ENCODE measurements at regions not wholly inside any gene's neighbourhood (a gene's known extent, or its start where the extent isn't known, plus 50 kb on each side); places are given as distances from the start of the nearest gene placed in this dataset.

- H3K4me2 ChIP-seq (ENCODE audit: insufficient read depth, low read length), result no peak overlapping the region
- no peaks in the 10 kb centered on the region for H3K79me2 ChIP-seq (ENCODE audit: insufficient read depth, low read length)
- DNase-seq, result no peak
- H3K36me3 ChIP-seq (ENCODE audit: insufficient read depth, low read length), result no peaks in the 10 kb centered on the region
- ATAC-seq (ENCODE audit: insufficient read depth, low read depth), result no peak
- no peaks in the 10 kb centered on the region for H3K9me3 ChIP-seq (ENCODE audit: insufficient read depth, low read length, severe bottlenecking)
- no peak overlapping the region for H3K9ac ChIP-seq (ENCODE audit: low read depth, low read length)
- TF ChIP-seq EZH2 (IDR thresholded peaks at IDR 0.05; ENCODE audit: borderline replicate concordance, low read depth, low read length, severe bottlenecking) (no peak), CTCF (IDR thresholded peaks at IDR 0.05; ENCODE audit: borderline replicate concordance, extremely low read depth, low read length, poor library complexity, severe bottlenecking) (no peak)
- no peak overlapping the region for H3K27ac ChIP-seq (ENCODE audit: low read length)
- H4K20me1 ChIP-seq (ENCODE audit: insufficient read depth, low read length), result no peaks in the 10 kb centered on the region
- no peaks in the 10 kb centered on the region for H3K27me3 ChIP-seq (ENCODE audit: insufficient read depth, low read length, poor library complexity)
- no peak overlapping the region for H3K4me3 ChIP-seq (ENCODE audit: low read depth in 1 of 2, low read length in 2 of 2)
- H3K4me1 ChIP-seq (ENCODE audit: insufficient read depth, low read length), result peaks cover 16% of the 10 kb centered on the region
- H2AFZ ChIP-seq (ENCODE audit: low read depth, low read length), result no peak overlapping the region
Observed at GRCh38 chr1:199298825-199299224, 660.0 kb downstream of the PTPRC start.

GRCh38 chr1:199301472-199302217 lies 662.8 kb downstream of the PTPRC start:
- Histone ChIP-seq H3K4me1 (ENCODE audit: insufficient read depth, low read length) (no peaks in the 10 kb centered on the region), H3K4me2 (ENCODE audit: insufficient read depth, low read length) (no peak overlapping the region), H3K9me3 (ENCODE audit: insufficient read depth, low read length, severe bottlenecking) (no peaks in the 10 kb centered on the region), H3K4me3 (ENCODE audit: low read depth in 1 of 2, low read length in 2 of 2) (no peak overlapping the region), H3K36me3 (ENCODE audit: insufficient read depth, low read length) (no peaks in the 10 kb centered on the region), H3K9ac (ENCODE audit: low read depth, low read length) (no peak overlapping the region), H3K79me2 (ENCODE audit: insufficient read depth, low read length) (no peaks in the 10 kb centered on the region), H3K27me3 (ENCODE audit: insufficient read depth, low read length, poor library complexity) (no peaks in the 10 kb centered on the region), H3K27ac (ENCODE audit: low read length) (no peak overlapping the region), H2AFZ (ENCODE audit: low read depth, low read length) (no peak overlapping the region), H4K20me1 (ENCODE audit: insufficient read depth, low read length) (no peaks in the 10 kb centered on the region)
- no peak for TF ChIP-seq EZH2 (IDR thresholded peaks at IDR 0.05; ENCODE audit: borderline replicate concordance, low read depth, low read length, severe bottlenecking)
- no peak for TF ChIP-seq CTCF (IDR thresholded peaks at IDR 0.05; ENCODE audit: borderline replicate concordance, extremely low read depth, low read length, poor library complexity, severe bottlenecking)
- no peak for ATAC-seq (ENCODE audit: insufficient read depth, low read depth)
- no peak for DNase-seq

- Histone ChIP-seq H2AFZ (ENCODE audit: low read depth, low read length) (no peak overlapping the region), H3K36me3 (ENCODE audit: insufficient read depth, low read length) (no peaks in the 10 kb centered on the region), H3K4me2 (ENCODE audit: insufficient read depth, low read length) (no peak overlapping the region), H3K9ac (ENCODE audit: low read depth, low read length) (no peak overlapping the region), H3K27me3 (ENCODE audit: insufficient read depth, low read length, poor library complexity) (no peaks in the 10 kb centered on the region), H4K20me1 (ENCODE audit: insufficient read depth, low read length) (no peaks in the 10 kb centered on the region), H3K79me2 (ENCODE audit: insufficient read depth, low read length) (no peaks in the 10 kb centered on the region), H3K9me3 (ENCODE audit: insufficient read depth, low read length, severe bottlenecking) (no peaks in the 10 kb centered on the region), H3K4me3 (ENCODE audit: low read depth in 1 of 2, low read length in 2 of 2) (no peak overlapping the region), H3K27ac (ENCODE audit: low read length) (no peak overlapping the region), H3K4me1 (ENCODE audit: insufficient read depth, low read length) (peaks cover 3% of the 10 kb centered on the region; the same call in 1 of the 2 replicates)
- TF ChIP-seq CTCF (IDR thresholded peaks at IDR 0.05; ENCODE audit: borderline replicate concordance, extremely low read depth, low read length, poor library complexity, severe bottlenecking) (no peak), EZH2 (IDR thresholded peaks at IDR 0.05; ENCODE audit: borderline replicate concordance, low read depth, low read length, severe bottlenecking) (no peak)
- no peak for DNase-seq
- ATAC-seq (ENCODE audit: insufficient read depth, low read depth), result no peak
Observed at GRCh38 chr1:199302554-199302953, 663.7 kb downstream of the PTPRC start.

Measured in DND-41 (cell line).